22Rv1 (cell line): ENCODE measurements at regions not wholly inside any gene's neighbourhood (a gene's known extent, or its start where the extent isn't known, plus 50 kb on each side); places are given as distances from the start of the nearest gene placed in this dataset.

Experiments
- ZFX ChIP-seq: fragments of 450-650 bp; IDR thresholded peaks from 2 replicates; pipeline ENCODE4 v1.6.1; 2017; ENCODE audit warnings: antibody characterized with exemption, borderline replicate concordance
- TF ChIP-seq, protein P1 (sequence below): fragments of 450-650 bp; IDR thresholded peaks from 2 replicates; pipeline ENCODE4 v1.5.1; 2017; ENCODE audit warnings: mild to moderate bottlenecking

DNA sequence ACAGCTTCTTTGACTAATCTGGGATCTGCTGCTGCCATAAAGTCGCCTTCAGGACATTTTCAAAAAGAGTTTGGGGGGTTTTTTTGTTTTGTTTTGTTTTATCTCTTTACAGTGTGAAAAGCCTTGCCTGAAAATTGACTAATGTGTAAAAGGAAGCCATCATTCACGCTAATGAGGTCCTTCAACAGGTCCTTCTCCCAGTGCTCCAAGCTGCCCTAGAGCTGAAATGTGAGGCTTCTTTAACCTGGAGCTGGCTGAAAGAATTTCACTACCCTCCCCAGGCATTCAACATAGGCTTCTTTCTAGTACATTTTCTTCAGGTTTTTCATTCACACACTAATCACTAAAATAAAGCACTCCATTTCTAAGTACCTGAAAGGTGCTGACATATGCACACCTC, 145.1 kb upstream of the PRDM1 start:
- TF ChIP-seq, protein P1, sequence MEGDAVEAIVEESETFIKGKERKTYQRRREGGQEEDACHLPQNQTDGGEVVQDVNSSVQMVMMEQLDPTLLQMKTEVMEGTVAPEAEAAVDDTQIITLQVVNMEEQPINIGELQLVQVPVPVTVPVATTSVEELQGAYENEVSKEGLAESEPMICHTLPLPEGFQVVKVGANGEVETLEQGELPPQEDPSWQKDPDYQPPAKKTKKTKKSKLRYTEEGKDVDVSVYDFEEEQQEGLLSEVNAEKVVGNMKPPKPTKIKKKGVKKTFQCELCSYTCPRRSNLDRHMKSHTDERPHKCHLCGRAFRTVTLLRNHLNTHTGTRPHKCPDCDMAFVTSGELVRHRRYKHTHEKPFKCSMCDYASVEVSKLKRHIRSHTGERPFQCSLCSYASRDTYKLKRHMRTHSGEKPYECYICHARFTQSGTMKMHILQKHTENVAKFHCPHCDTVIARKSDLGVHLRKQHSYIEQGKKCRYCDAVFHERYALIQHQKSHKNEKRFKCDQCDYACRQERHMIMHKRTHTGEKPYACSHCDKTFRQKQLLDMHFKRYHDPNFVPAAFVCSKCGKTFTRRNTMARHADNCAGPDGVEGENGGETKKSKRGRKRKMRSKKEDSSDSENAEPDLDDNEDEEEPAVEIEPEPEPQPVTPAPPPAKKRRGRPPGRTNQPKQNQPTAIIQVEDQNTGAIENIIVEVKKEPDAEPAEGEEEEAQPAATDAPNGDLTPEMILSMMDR = no peak
- TF ChIP-seq ZFX = no peak
